ENCODE measurements at regions not wholly inside any gene's neighbourhood (a gene's known extent, or its start where the extent isn't known, plus 50 kb on each side); places are given as distances from the start of the nearest gene placed in this dataset.

DNA sequence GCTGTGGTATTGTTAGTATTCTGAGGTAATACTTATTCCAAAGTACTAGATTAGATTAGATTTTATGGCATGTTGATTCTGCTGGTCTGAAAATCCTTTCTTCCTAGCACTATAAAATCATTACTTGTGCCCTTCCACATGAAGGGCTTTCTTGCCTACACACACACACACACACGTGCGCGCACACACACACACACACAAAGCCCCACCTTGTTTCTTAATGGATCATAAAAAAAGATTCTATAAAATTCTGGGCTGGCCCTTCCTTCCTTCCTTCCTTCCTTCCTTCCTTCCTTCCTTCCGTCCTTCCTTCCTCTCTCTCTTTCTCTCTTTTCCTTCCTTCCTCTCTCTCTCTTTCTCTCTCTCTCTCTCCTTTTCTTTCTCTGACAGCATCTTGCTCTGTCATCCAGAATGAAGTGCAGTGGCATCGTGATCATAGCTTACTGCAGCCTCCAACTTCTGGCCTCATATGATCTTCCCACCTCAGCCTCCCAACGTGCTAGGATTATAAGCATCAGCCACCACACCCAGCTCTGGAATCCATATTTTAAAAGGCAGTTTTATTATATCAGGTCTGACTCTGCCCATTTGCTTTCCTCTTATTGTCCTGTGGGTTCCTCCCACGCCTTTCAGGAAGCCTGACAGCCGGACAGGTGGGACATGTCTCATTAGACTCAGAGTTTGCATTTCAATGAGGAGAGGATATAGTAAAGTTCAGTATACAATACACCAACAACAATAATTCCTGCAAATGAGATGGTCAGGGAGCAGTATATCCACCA is 321.1 kb downstream of the PIK3C3 start:
- Histone ChIP-seq H3K4me2 (ENCODE audit: control insufficient read depth, extremely low read depth, insufficient read depth, low read depth, low read length) (no peak overlapping the region), H3K27ac (ENCODE audit: control insufficient read depth, insufficient read depth, low read length) (no peak overlapping the region), H3K4me1 (ENCODE audit: control insufficient read depth, extremely low read depth, insufficient read depth, low read length) (no peaks in the 10 kb centered on the region), H3K36me3 (ENCODE audit: control insufficient read depth in 2 of 2, extremely low read depth in 1 of 2, insufficient read depth in 2 of 2, low read length in 2 of 2) (no peaks in the 10 kb centered on the region), H4K20me1 (ENCODE audit: control insufficient read depth, extremely low read depth, insufficient read depth, low read length) (no peaks in the 10 kb centered on the region), H3K9ac (ENCODE audit: control insufficient read depth, extremely low read depth, insufficient read depth, low read length) (no peak overlapping the region), H3K79me2 (ENCODE audit: control insufficient read depth, insufficient read depth, low read length) (no peaks in the 10 kb centered on the region), H3K9me3 (ENCODE audit: control insufficient read depth, low read depth, low read length) (no peaks in the 10 kb centered on the region), H2AFZ (ENCODE audit: control insufficient read depth, low read length) (no peak overlapping the region), H3K4me3 (ENCODE audit: control insufficient read depth in 2 of 3, extremely low read depth in 1 of 3, insufficient read depth in 2 of 3, low read depth in 1 of 3, low read length in 3 of 3) (no peak overlapping the region), H3K9me1 (ENCODE audit: control insufficient read depth, extremely low read depth, insufficient read depth, low read length) (no peaks in the 10 kb centered on the region), H3K27me3 (ENCODE audit: control insufficient read depth, extremely low read depth, insufficient read depth, low read length) (no peaks in the 10 kb centered on the region)
- TF ChIP-seq, protein P1, sequence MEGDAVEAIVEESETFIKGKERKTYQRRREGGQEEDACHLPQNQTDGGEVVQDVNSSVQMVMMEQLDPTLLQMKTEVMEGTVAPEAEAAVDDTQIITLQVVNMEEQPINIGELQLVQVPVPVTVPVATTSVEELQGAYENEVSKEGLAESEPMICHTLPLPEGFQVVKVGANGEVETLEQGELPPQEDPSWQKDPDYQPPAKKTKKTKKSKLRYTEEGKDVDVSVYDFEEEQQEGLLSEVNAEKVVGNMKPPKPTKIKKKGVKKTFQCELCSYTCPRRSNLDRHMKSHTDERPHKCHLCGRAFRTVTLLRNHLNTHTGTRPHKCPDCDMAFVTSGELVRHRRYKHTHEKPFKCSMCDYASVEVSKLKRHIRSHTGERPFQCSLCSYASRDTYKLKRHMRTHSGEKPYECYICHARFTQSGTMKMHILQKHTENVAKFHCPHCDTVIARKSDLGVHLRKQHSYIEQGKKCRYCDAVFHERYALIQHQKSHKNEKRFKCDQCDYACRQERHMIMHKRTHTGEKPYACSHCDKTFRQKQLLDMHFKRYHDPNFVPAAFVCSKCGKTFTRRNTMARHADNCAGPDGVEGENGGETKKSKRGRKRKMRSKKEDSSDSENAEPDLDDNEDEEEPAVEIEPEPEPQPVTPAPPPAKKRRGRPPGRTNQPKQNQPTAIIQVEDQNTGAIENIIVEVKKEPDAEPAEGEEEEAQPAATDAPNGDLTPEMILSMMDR (optimal IDR thresholded peaks at IDR 0.05 in 1 of 3, IDR thresholded peaks at IDR 0.05 in 1 of 3, conservative IDR thresholded peaks at IDR 0.05 in 1 of 3; ENCODE audit: extremely low read depth in 1 of 3, insufficient read depth in 2 of 3, low read length in 3 of 3): no peak
- no peak for TF ChIP-seq EZH2 (IDR thresholded peaks at IDR 0.05; ENCODE audit: low read length)
- dilution Hi-C loops (cut with MboI; ENCODE audit: extremely low pct_ligation_motif_present, low sequenced_read_pairs): no loop called here
- DNase-seq (ENCODE audit: low read depth, low spot score) (no peak), FAIRE-seq (no peak)

DNA sequence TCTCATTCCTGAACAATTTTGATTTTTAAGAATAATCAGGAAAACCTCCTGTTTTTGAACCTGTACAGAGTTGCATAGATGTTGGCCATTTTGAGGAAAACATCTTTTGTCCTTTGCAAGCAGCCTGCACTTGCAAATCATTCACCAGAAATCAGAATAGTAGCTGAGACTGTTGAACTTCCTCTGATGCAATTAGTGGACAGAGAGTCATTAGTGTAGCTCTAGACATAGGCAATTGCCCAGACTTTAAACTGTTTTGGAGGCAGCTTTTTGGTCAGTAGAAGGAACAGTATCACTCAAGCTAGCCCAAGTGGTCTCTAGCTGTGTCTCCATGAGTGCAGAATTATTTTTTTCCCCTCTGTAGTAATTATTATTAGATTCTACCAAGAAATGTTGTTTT is 326.1 kb downstream of the PIK3C3 start:
- no peak overlapping the region for H3K4me3 ChIP-seq (ENCODE audit: control insufficient read depth in 2 of 3, extremely low read depth in 1 of 3, insufficient read depth in 2 of 3, low read depth in 1 of 3, low read length in 3 of 3)
- no peak overlapping the region for H2AFZ ChIP-seq (ENCODE audit: control insufficient read depth, low read length)
- no peak for DNase-seq (ENCODE audit: low read depth, low spot score)
- no peaks in the 10 kb centered on the region for H3K4me1 ChIP-seq (ENCODE audit: control insufficient read depth, extremely low read depth, insufficient read depth, low read length)
- H3K9me1 ChIP-seq (ENCODE audit: control insufficient read depth, extremely low read depth, insufficient read depth, low read length): no peaks in the 10 kb centered on the region
- no peak overlapping the region for H3K9ac ChIP-seq (ENCODE audit: control insufficient read depth, extremely low read depth, insufficient read depth, low read length)
- dilution Hi-C loops (cut with MboI; ENCODE audit: extremely low pct_ligation_motif_present, low sequenced_read_pairs): no loop called here
- TF ChIP-seq, protein P1 (optimal IDR thresholded peaks at IDR 0.05 in 1 of 3, IDR thresholded peaks at IDR 0.05 in 1 of 3, conservative IDR thresholded peaks at IDR 0.05 in 1 of 3; ENCODE audit: extremely low read depth in 1 of 3, insufficient read depth in 2 of 3, low read length in 3 of 3): no peak
- no peak for TF ChIP-seq EZH2 (IDR thresholded peaks at IDR 0.05; ENCODE audit: low read length)
- H3K9me3 ChIP-seq (ENCODE audit: control insufficient read depth, low read depth, low read length): no peaks in the 10 kb centered on the region
- no peaks in the 10 kb centered on the region for H3K79me2 ChIP-seq (ENCODE audit: control insufficient read depth, insufficient read depth, low read length)
- no peaks in the 10 kb centered on the region for H4K20me1 ChIP-seq (ENCODE audit: control insufficient read depth, extremely low read depth, insufficient read depth, low read length)
- no peak for FAIRE-seq
- no peak overlapping the region for H3K4me2 ChIP-seq (ENCODE audit: control insufficient read depth, extremely low read depth, insufficient read depth, low read depth, low read length)
- no peaks in the 10 kb centered on the region for H3K27me3 ChIP-seq (ENCODE audit: control insufficient read depth, extremely low read depth, insufficient read depth, low read length)
- H3K36me3 ChIP-seq (ENCODE audit: control insufficient read depth in 2 of 2, extremely low read depth in 1 of 2, insufficient read depth in 2 of 2, low read length in 2 of 2): no peaks in the 10 kb centered on the region
- no peak overlapping the region for H3K27ac ChIP-seq (ENCODE audit: control insufficient read depth, insufficient read depth, low read length)
